PC-3 (cell line): ENCODE measurements at regions not wholly inside any gene's neighbourhood (a gene's known extent, or its start where the extent isn't known, plus 50 kb on each side); places are given as distances from the start of the nearest gene placed in this dataset.

ENCODE experiments used
- ATAC-seq: fragments of 200-7000 bp; cut with Tn5 transposase; 2 replicates; pipeline ENCODE4 v1.9.1; 2020; ENCODE audit warnings: mild to moderate bottlenecking, moderate library complexity
- BruUV-seq: library from RNA; stranded (reverse); fragments of 400-500 nt; replicated peaks from 2 replicates; lab custom pipeline; 2021; lab: Mats Ljungman, UMichigan
- CTCF ChIA-PET: fragments of 300-600 bp; sonication (Branson Sonifier 250); formaldehyde crosslinking; loops from one replicate; lab custom pipeline; 2022; ENCODE audit warnings: antibody characterized with exemption; lab: Charles Lee
- POLR2A ChIA-PET: fragments of 300-600 bp; sonication (Branson Sonifier 250); formaldehyde crosslinking; loops from one replicate; lab custom pipeline; 2022; ENCODE audit warnings: antibody characterized with exemption; ENCODE audit not compliant: unreplicated experiment; lab: Charles Lee
- DNase-seq: peaks from one replicate; pipeline ENCODE4 v3.0.0-alpha.2; 2015
- H2AFZ ChIP-seq: fragments of 300-600 bp; sonication (generic); 2 replicates; pipeline ENCODE4 v1.6.0; 2016; ENCODE audit warnings: antibody characterized with exemption, low read length
- H3F3A ChIP-seq: fragments of 300-600 bp; sonication (generic); one replicate; pipeline ENCODE4 v1.6.0; 2017; ENCODE audit warnings: antibody characterized with exemption, low read length, control low read depth, mild to moderate bottlenecking; ENCODE audit not compliant: unreplicated experiment
- H3K27ac ChIP-seq: fragments of 300-600 bp; sonication (generic); 2 replicates; pipeline ENCODE4 v1.5.1; 2016; ENCODE audit warnings: mild to moderate bottlenecking, low read length
- H3K27me3 ChIP-seq: fragments of 300-600 bp; sonication (generic); 2 replicates; pipeline ENCODE4 v1.6.1; 2016; ENCODE audit warnings: low read length, mixed read lengths
- H3K36me3 ChIP-seq: fragments of 300-600 bp; sonication (generic); 2 replicates; pipeline ENCODE4 v1.6.1; 2016; ENCODE audit warnings: low read depth, mixed run types, low read length, mixed read lengths
- H3K4me1 ChIP-seq: fragments of 300-600 bp; sonication (generic); 2 replicates; pipeline ENCODE4 v1.5.1; 2016; ENCODE audit warnings: low read length; ENCODE audit not compliant: insufficient read depth
- H3K4me2 ChIP-seq: fragments of 300-600 bp; sonication (generic); 2 replicates; pipeline ENCODE4 v1.6.0; 2016; ENCODE audit warnings: low read length
- H3K4me3 ChIP-seq: fragments of 300-600 bp; sonication (generic); 2 replicates; pipeline ENCODE4 v1.5.1; 2016; ENCODE audit warnings: mild to moderate bottlenecking, low read length, mixed read lengths
- H3K79me2 ChIP-seq: fragments of 300-600 bp; sonication (generic); 2 replicates; pipeline ENCODE4 v1.6.1; 2017; ENCODE audit warnings: low read length, mixed read lengths
- H3K9ac ChIP-seq: fragments of 300-600 bp; sonication (generic); 2 replicates; pipeline ENCODE4 v1.6.0; 2016; ENCODE audit warnings: mild to moderate bottlenecking, low read length
- H3K9me2 ChIP-seq: fragments of 300-600 bp; sonication (generic); replicated peaks from 2 replicates; pipeline ENCODE4 v1.6.1; 2016; ENCODE audit warnings: mixed run types, low read length, mixed read lengths
- H3K9me3 ChIP-seq: fragments of 300-600 bp; sonication (generic); 2 replicates; pipeline ENCODE4 v1.6.1; 2016; ENCODE audit warnings: low read length, mixed read lengths
- H4K20me1 ChIP-seq: fragments of 300-600 bp; sonication (generic); 2 replicates; pipeline ENCODE4 v1.6.1; 2016; ENCODE audit warnings: low read length, mixed read lengths
- EZH2 ChIP-seq: fragments of 300-600 bp; sonication (generic); IDR thresholded peaks from one replicate; pipeline ENCODE4 v1.6.1; 2017; ENCODE audit warnings: antibody characterized with exemption, mild to moderate bottlenecking, low read length; ENCODE audit not compliant: unreplicated experiment
- EZH2phosphoT487 ChIP-seq: fragments of 300-600 bp; sonication (generic); IDR thresholded peaks from 2 replicates; pipeline ENCODE4 v1.6.1; 2018; ENCODE audit warnings: mild to moderate bottlenecking, antibody characterized with exemption, low read length, borderline replicate concordance
- intact Hi-C: fragments of 100-400 bp; cut with micrococcal nuclease; formaldehyde crosslinking; loops from 2 replicates; pipeline ENCODE4 v1.9.0; 2023
- TF ChIP-seq, protein P1 (sequence below): fragments of 300-600 bp; sonication (generic); conservative IDR thresholded peaks from 2 replicates; pipeline ENCODE4 v1.5.1; 2017; ENCODE audit warnings: antibody characterized with exemption, low read depth, mild to moderate bottlenecking, low read length

DNA sequence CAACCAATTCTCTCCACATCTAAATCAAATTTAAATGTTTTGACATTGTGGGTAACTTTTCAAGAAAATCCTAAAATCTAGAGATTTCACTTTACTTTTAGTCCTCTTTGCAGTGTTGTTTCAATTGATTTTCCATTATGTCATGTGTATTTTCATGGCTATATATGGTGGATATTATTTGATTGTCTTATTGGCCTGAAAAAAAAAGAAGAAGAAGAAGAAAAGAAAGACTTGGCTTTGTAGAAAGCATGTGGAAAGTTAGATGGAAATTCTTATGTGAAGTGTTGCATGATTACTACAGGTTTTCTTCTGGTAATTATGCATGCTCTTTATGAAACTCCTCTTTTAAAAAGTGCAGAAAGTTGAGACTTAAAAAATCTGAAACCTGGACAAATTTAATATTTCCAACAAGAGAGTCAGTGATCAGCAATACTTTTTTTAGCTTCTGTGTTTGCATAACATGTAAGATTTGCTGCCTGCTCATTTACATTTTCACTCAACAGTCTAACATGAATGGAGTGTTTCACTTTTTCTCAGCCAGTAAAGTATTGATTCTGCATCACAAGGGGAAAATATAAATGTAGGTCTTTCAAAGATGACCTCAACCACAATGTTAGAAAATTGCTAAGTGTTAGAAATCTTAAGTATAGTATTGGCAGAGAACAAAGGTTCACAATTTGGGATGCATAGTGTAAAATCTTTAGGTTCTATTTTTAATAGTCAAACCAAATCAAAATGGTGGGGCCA, 438.7 kb downstream of the BCKDHB start:
- BruUV-seq, result no TSS peak
- ATAC-seq (no peak), DNase-seq (no peak)
- POLR2A ChIA-PET, result no interaction called here
- Histone ChIP-seq H4K20me1 (no peaks in the 10 kb centered on the region), H3K79me2 (no peaks in the 10 kb centered on the region), H3K36me3 (no peaks in the 10 kb centered on the region), H3K9ac (no peak overlapping the region), H3K4me1 (peaks cover 42% of the 10 kb centered on the region), H3K27ac (no peak overlapping the region), H3K9me2 (no peaks in the 10 kb centered on the region), H3K27me3 (no peaks in the 10 kb centered on the region), H3K4me2 (no peak overlapping the region), H3F3A (no peaks in the 10 kb centered on the region), H3K4me3 (no peak overlapping the region), H2AFZ (no peak overlapping the region), H3K9me3 (no peaks in the 10 kb centered on the region)
- intact Hi-C loops, result loop anchor here (5.0 kb wide), 1 partner anchor 208 kb away; no protein-coding TSS in a partner anchor
- TF ChIP-seq EZH2phosphoT487, result no peak
- TF ChIP-seq, protein P1, sequence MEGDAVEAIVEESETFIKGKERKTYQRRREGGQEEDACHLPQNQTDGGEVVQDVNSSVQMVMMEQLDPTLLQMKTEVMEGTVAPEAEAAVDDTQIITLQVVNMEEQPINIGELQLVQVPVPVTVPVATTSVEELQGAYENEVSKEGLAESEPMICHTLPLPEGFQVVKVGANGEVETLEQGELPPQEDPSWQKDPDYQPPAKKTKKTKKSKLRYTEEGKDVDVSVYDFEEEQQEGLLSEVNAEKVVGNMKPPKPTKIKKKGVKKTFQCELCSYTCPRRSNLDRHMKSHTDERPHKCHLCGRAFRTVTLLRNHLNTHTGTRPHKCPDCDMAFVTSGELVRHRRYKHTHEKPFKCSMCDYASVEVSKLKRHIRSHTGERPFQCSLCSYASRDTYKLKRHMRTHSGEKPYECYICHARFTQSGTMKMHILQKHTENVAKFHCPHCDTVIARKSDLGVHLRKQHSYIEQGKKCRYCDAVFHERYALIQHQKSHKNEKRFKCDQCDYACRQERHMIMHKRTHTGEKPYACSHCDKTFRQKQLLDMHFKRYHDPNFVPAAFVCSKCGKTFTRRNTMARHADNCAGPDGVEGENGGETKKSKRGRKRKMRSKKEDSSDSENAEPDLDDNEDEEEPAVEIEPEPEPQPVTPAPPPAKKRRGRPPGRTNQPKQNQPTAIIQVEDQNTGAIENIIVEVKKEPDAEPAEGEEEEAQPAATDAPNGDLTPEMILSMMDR, result no peak
- TF ChIP-seq EZH2, result no peak
- CTCF ChIA-PET, result no interaction called here

DNA sequence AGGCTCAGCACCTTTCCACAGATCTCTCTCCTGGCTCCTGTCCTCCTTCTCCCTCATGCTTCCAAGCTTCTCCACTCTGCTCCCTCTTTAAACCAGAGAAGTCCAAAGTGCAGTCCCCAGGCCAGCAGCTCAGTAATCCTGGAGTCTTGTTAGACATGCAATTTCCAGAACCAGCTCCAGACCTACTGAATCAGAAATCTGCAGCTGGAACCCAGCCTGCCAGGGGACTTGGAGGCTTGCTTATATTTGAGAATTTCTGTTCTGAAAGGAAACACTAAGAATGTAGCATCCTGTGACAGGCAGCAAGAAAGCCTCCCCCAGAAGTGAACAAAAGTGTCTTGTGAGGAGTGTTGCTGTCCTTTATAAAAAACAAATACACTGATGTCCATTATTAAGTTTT, 438.1 kb downstream of the BCKDHB start:
- Histone ChIP-seq H3K9me3 (no peaks in the 10 kb centered on the region), H3F3A (no peaks in the 10 kb centered on the region), H3K4me3 (no peak overlapping the region), H3K36me3 (no peaks in the 10 kb centered on the region), H2AFZ (no peak overlapping the region), H3K4me2 (no peak overlapping the region), H3K27me3 (no peaks in the 10 kb centered on the region), H4K20me1 (no peaks in the 10 kb centered on the region), H3K9me2 (no peaks in the 10 kb centered on the region), H3K27ac (no peak overlapping the region), H3K4me1 (peaks cover 48% of the 10 kb centered on the region), H3K79me2 (no peaks in the 10 kb centered on the region), H3K9ac (no peak overlapping the region)
- intact Hi-C loops, result loop anchor here (5.0 kb wide), 1 partner anchor 207 kb away; no protein-coding TSS in a partner anchor
- ChIA-PET CTCF (no interaction called here), POLR2A (no interaction called here)
- no peak for TF ChIP-seq EZH2phosphoT487
- TF ChIP-seq, protein P1, result no peak
- TF ChIP-seq EZH2, result no peak
- no TSS peak for BruUV-seq
- DNase-seq (no peak), ATAC-seq (no peak)

- intact Hi-C loops, result loop anchor here (5.0 kb wide), 1 partner anchor 206 kb away; no protein-coding TSS in a partner anchor
- Histone ChIP-seq H2AFZ (no peak overlapping the region), H3K27ac (no peak overlapping the region), H3K9me3 (no peaks in the 10 kb centered on the region), H3K79me2 (no peaks in the 10 kb centered on the region), H3K4me2 (no peak overlapping the region), H3K4me1 (peaks cover 50% of the 10 kb centered on the region), H3F3A (no peaks in the 10 kb centered on the region), H3K9ac (no peak overlapping the region), H3K9me2 (no peaks in the 10 kb centered on the region), H3K36me3 (no peaks in the 10 kb centered on the region), H4K20me1 (no peaks in the 10 kb centered on the region), H3K4me3 (no peak overlapping the region), H3K27me3 (no peaks in the 10 kb centered on the region)
- ATAC-seq (no peak), DNase-seq (peak; percentile 49)
- CTCF ChIA-PET, result no interaction called here
- POLR2A ChIA-PET, result no interaction called here
- BruUV-seq, result no TSS peak
- TF ChIP-seq, protein P1, result no peak
- TF ChIP-seq EZH2phosphoT487, result no peak
- TF ChIP-seq EZH2, result no peak
These were observed 437.2 kb downstream of the BCKDHB start for GRCh38 chr6:80543598-80544222.
